Panc1 (cell line): ENCODE measurements at regions not wholly inside any gene's neighbourhood (a gene's known extent, or its start where the extent isn't known, plus 50 kb on each side); places are given as distances from the start of the nearest gene placed in this dataset.

Experiments
- ATAC-seq: fragments of 200-7000 bp; cut with Tn5 transposase; 2 replicates; pipeline ENCODE4 v1.9.1; 2020; ENCODE audit warnings: mild to moderate bottlenecking, moderate library complexity
- BruUV-seq: library from RNA; stranded (reverse); fragments of 400-500 nt; replicated peaks from 2 replicates; lab custom pipeline; 2021; lab: Mats Ljungman, UMichigan
- CTCF ChIA-PET: fragments of 300-600 bp; sonication (Branson Sonifier 250); formaldehyde crosslinking; loops from one replicate; lab custom pipeline; 2022; ENCODE audit warnings: antibody characterized with exemption; lab: Charles Lee
- POLR2A ChIA-PET: fragments of 300-600 bp; sonication (Branson Sonifier 250); formaldehyde crosslinking; loops from one replicate; lab custom pipeline; 2022; ENCODE audit warnings: antibody characterized with exemption; lab: Charles Lee
- DNase-seq: peaks from one replicate; pipeline ENCODE4 v3.0.0-alpha.2; 2010; ENCODE audit warnings: low read depth, low spot score
- H3K27ac ChIP-seq: 2 replicates; pipeline ENCODE4 v1.5.1; 2011; ENCODE audit warnings: mild to moderate bottlenecking, low read length, inconsistent platforms
- H3K27me3 ChIP-seq: fragments of 200-500 bp; sonication (Bioruptor generic); 2 replicates; pipeline ENCODE4 v1.6.0; 2014; ENCODE audit warnings: low read length, inconsistent platforms; ENCODE audit not compliant: control insufficient read depth, insufficient read depth
- H3K36me3 ChIP-seq: fragments of 200-500 bp; sonication (Bioruptor generic); 2 replicates; pipeline ENCODE4 v1.5.1; 2014; ENCODE audit warnings: inconsistent platforms, mild to moderate bottlenecking, low read length, moderate library complexity; ENCODE audit not compliant: control insufficient read depth, insufficient read depth
- H3K4me1 ChIP-seq: 2 replicates; pipeline ENCODE4 v1.5.1; 2011; ENCODE audit warnings: inconsistent platforms, mild to moderate bottlenecking, low read length, moderate library complexity; ENCODE audit not compliant: control insufficient read depth, insufficient read depth
- H3K4me3 ChIP-seq, 2 experiments: 2 replicates each; pipeline ENCODE4 v1.5.1; 2011 to 2012; ENCODE audit warnings: low read depth in 2 of 2, low read length in 2 of 2, mild to moderate bottlenecking in 2 of 2, inconsistent platforms in 1 of 2, moderate library complexity in 1 of 2
- H3K9me3 ChIP-seq: fragments of 200-500 bp; sonication (Bioruptor generic); 2 replicates; pipeline ENCODE4 v1.5.1; 2014; ENCODE audit warnings: low read depth, mild to moderate bottlenecking, inconsistent platforms, low read length, moderate library complexity; ENCODE audit not compliant: control insufficient read depth, insufficient read depth
- POLR2AphosphoS5 ChIP-seq: IDR thresholded peaks from 2 replicates; pipeline ENCODE4 v1.6.1; 2012; ENCODE audit warnings: mild to moderate bottlenecking, low read depth, low read length, moderate library complexity
- SIN3A ChIP-seq: IDR thresholded peaks from 2 replicates; pipeline ENCODE4 v1.6.1; 2012; ENCODE audit warnings: low read depth, mild to moderate bottlenecking, low read length, moderate library complexity, borderline replicate concordance; ENCODE audit not compliant: insufficient read depth
- TCF7L2 ChIP-seq: IDR thresholded peaks from 2 replicates; pipeline ENCODE4 v1.6.1; 2011; ENCODE audit warnings: mild to moderate bottlenecking, low read depth, low read length, inconsistent platforms
- in situ Hi-C: cut with HindIII; loops from 2 replicates; pipeline ENCODE4 v1.10.0; 2016; ENCODE audit warnings: low sequenced_read_pairs, low pct_unique_long_range_greater_than_20kb
- intact Hi-C: fragments of 100-400 bp; cut with micrococcal nuclease; formaldehyde crosslinking; loops from one replicate; pipeline ENCODE4 v1.10.0; 2022; ENCODE audit not compliant: unreplicated experiment
- TF ChIP-seq, protein P1 (sequence below): fragments of 450-650 bp; IDR thresholded peaks from 2 replicates; pipeline ENCODE4 v1.5.1; 2017; ENCODE audit warnings: mild to moderate bottlenecking
- TF ChIP-seq, protein P2 (sequence below), 2 experiments: IDR thresholded peaks; 2 replicates each; pipeline ENCODE4 v1.6.1; 2011 to 2012; ENCODE audit warnings: low read depth in 2 of 2, control low read depth in 1 of 2, low read length in 1 of 2, mild to moderate bottlenecking in 1 of 2, moderate library complexity in 1 of 2; ENCODE audit not compliant: insufficient read depth in 1 of 2

DNA sequence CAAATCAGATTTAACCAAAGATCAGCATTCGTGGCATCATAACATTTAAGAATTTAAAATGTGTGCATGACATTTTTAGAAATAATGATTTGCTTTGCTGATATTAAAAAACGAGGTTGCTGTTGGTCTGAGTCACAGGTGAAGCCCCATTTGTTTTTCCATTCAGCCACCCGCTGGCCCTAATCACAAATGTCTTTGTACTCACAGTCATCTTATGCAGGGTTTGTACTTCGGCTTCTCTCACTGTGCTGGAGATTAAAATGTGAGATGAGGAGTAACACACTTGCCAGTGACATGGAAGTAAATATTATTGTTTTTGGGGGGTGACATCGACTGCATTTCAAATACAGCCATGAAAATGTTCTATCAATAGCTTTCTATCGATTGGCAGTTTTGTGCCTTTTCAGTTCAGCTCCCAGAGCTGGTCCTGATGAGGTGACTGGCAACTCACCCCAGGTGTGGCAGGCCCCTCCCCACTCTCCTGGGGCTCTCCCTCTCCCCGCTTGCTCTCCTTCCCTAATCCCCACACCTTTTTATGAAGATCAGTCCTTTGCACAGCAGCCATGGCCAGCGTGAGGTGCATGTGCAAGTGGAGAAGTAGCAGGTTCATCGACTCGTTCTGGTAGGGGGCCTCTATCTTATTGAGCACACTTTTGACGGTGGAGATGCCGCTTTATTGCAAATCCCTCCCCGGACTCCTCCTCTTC is 58.8 kb upstream of the FUCA2 start:
- intact Hi-C loops, result loop anchor here (10.0 kb wide), 2 partner anchors 175 to 375 kb away; no protein-coding TSS in a partner anchor
- in situ Hi-C loops, result no loop called here
- H3K36me3 ChIP-seq, result no peaks in the 10 kb centered on the region
- TF ChIP-seq TCF7L2, result no peak
- TF ChIP-seq, protein P1, sequence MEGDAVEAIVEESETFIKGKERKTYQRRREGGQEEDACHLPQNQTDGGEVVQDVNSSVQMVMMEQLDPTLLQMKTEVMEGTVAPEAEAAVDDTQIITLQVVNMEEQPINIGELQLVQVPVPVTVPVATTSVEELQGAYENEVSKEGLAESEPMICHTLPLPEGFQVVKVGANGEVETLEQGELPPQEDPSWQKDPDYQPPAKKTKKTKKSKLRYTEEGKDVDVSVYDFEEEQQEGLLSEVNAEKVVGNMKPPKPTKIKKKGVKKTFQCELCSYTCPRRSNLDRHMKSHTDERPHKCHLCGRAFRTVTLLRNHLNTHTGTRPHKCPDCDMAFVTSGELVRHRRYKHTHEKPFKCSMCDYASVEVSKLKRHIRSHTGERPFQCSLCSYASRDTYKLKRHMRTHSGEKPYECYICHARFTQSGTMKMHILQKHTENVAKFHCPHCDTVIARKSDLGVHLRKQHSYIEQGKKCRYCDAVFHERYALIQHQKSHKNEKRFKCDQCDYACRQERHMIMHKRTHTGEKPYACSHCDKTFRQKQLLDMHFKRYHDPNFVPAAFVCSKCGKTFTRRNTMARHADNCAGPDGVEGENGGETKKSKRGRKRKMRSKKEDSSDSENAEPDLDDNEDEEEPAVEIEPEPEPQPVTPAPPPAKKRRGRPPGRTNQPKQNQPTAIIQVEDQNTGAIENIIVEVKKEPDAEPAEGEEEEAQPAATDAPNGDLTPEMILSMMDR, result no peak
- TF ChIP-seq, protein P2, sequence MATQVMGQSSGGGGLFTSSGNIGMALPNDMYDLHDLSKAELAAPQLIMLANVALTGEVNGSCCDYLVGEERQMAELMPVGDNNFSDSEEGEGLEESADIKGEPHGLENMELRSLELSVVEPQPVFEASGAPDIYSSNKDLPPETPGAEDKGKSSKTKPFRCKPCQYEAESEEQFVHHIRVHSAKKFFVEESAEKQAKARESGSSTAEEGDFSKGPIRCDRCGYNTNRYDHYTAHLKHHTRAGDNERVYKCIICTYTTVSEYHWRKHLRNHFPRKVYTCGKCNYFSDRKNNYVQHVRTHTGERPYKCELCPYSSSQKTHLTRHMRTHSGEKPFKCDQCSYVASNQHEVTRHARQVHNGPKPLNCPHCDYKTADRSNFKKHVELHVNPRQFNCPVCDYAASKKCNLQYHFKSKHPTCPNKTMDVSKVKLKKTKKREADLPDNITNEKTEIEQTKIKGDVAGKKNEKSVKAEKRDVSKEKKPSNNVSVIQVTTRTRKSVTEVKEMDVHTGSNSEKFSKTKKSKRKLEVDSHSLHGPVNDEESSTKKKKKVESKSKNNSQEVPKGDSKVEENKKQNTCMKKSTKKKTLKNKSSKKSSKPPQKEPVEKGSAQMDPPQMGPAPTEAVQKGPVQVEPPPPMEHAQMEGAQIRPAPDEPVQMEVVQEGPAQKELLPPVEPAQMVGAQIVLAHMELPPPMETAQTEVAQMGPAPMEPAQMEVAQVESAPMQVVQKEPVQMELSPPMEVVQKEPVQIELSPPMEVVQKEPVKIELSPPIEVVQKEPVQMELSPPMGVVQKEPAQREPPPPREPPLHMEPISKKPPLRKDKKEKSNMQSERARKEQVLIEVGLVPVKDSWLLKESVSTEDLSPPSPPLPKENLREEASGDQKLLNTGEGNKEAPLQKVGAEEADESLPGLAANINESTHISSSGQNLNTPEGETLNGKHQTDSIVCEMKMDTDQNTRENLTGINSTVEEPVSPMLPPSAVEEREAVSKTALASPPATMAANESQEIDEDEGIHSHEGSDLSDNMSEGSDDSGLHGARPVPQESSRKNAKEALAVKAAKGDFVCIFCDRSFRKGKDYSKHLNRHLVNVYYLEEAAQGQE (IDR thresholded peaks at IDR 0.05; ENCODE audit: insufficient read depth in 1 of 2, low read depth in 2 of 2, low read length in 1 of 2), result no peak
- no peak for TF ChIP-seq SIN3A
- TF ChIP-seq POLR2AphosphoS5, result no peak
- H3K27me3 ChIP-seq, result no peaks in the 10 kb centered on the region
- ATAC-seq, result no peak
- H3K4me1 ChIP-seq, result no peaks in the 10 kb centered on the region; the same call in 1 of the 2 replicates
- POLR2A ChIA-PET, result no interaction called here
- no TSS peak for BruUV-seq
- H3K4me3 ChIP-seq, result no peak overlapping the region
- DNase-seq, result no peak
- CTCF ChIA-PET, result no interaction called here
- no peaks in the 10 kb centered on the region for H3K9me3 ChIP-seq
- H3K27ac ChIP-seq, result no peak overlapping the region

DNA sequence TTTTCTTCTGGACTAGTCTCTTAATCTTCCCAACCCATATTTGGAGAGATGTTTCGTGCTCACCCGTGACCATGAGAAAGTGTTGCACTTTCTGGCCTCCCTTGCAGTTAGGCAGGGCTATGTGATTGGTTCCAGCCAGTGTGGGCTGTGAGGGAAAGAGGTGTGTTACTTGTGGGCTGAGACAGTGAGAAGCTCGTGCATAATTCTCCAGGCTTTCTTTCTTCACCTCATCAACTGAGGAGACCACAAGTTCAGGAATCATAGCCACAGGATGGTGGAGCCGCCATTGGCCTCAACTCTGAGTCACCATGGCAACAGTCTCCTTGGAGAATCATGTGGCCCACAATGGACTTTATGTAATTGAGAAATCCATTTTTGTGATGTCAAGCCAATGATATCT is 57.5 kb upstream of the FUCA2 start:
- TF ChIP-seq POLR2AphosphoS5 (no peak), TCF7L2 (no peak), SIN3A (no peak)
- TF ChIP-seq, protein P1, result no peak
- TF ChIP-seq, protein P2 (IDR thresholded peaks at IDR 0.05; ENCODE audit: insufficient read depth in 1 of 2, low read depth in 2 of 2, low read length in 1 of 2), result no peak
- Histone ChIP-seq H3K4me3 (no peak overlapping the region), H3K4me1 (no peaks in the 10 kb centered on the region; the same call in 1 of the 2 replicates), H3K27ac (no peak overlapping the region), H3K36me3 (no peaks in the 10 kb centered on the region), H3K27me3 (no peaks in the 10 kb centered on the region), H3K9me3 (no peaks in the 10 kb centered on the region)
- ChIA-PET POLR2A (interaction anchor here (0.6 kb wide), 1 partner anchor 33 kb away, joined by 3 read pairs; no protein-coding TSS in a partner anchor), CTCF (no interaction called here)
- intact Hi-C loops (no loop called here), in situ Hi-C loops (no loop called here)
- ATAC-seq, result no peak
- BruUV-seq, result no TSS peak
- no peak for DNase-seq
